Karpas-422 (cell line): ENCODE measurements at regions not wholly inside any gene's neighbourhood (a gene's known extent, or its start where the extent isn't known, plus 50 kb on each side); places are given as distances from the start of the nearest gene placed in this dataset.

ENCODE experiments used
- DNase-seq: peaks from one replicate; pipeline ENCODE4 v3.0.0-alpha.2; 2015
- H2AFZ ChIP-seq: fragments of 200-600 bp; sonication (generic); 2 replicates; pipeline ENCODE4 v1.6.1; 2014; ENCODE audit warnings: antibody characterized with exemption, low read length, mixed read lengths
- H3K27ac ChIP-seq: fragments of 200-600 bp; sonication (generic); 2 replicates; pipeline ENCODE4 v1.5.1; 2014; ENCODE audit warnings: mild to moderate bottlenecking, low read length, moderate library complexity
- H3K27me3 ChIP-seq: fragments of 200-600 bp; sonication (generic); 2 replicates; pipeline ENCODE4 v1.6.1; 2014; ENCODE audit warnings: low read length, mixed read lengths
- H3K36me3 ChIP-seq: fragments of 200-600 bp; sonication (generic); 2 replicates; pipeline ENCODE4 v1.6.1; 2014; ENCODE audit warnings: low read length, mixed read lengths; ENCODE audit not compliant: insufficient read depth
- H3K4me1 ChIP-seq: fragments of 200-600 bp; sonication (generic); 2 replicates; pipeline ENCODE4 v1.6.1; 2014; ENCODE audit warnings: mild to moderate bottlenecking, low read length, mixed read lengths
- H3K4me2 ChIP-seq: fragments of 200-600 bp; sonication (generic); 2 replicates; pipeline ENCODE4 v1.6.1; 2014; ENCODE audit warnings: low read length, low read depth, mild to moderate bottlenecking; ENCODE audit not compliant: poor library complexity, severe bottlenecking
- H3K4me3 ChIP-seq: fragments of 200-600 bp; sonication (generic); 2 replicates; pipeline ENCODE4 v1.5.1; 2014; ENCODE audit warnings: mild to moderate bottlenecking, antibody characterized with exemption, low read length, mixed read lengths
- H3K79me2 ChIP-seq: fragments of 200-600 bp; sonication (generic); 2 replicates; pipeline ENCODE4 v1.6.1; 2014; ENCODE audit warnings: mild to moderate bottlenecking, low read length, mixed read lengths
- H3K9ac ChIP-seq: fragments of 200-600 bp; sonication (generic); 2 replicates; pipeline ENCODE4 v1.6.0; 2014; ENCODE audit warnings: low read length
- H3K9me2 ChIP-seq: fragments of 200-600 bp; sonication (generic), shearing (Covaris generic); replicated peaks from 2 replicates; pipeline ENCODE4 v1.6.0; 2014; ENCODE audit warnings: mild to moderate bottlenecking, low read length, moderate library complexity; ENCODE audit not compliant: insufficient read depth
- H3K9me3 ChIP-seq: fragments of 300-700, 200-600 bp; sonication (generic); 2 replicates; pipeline ENCODE4 v1.6.1; 2014; ENCODE audit warnings: low read length, mixed read lengths
- H4K20me1 ChIP-seq: fragments of 200-600 bp; sonication (generic); 2 replicates; pipeline ENCODE4 v1.6.1; 2014; ENCODE audit warnings: mild to moderate bottlenecking, antibody characterized with exemption, low read length, low read depth; ENCODE audit not compliant: insufficient read depth

GRCh38 chr18:76771192-76771799, 51.1 kb upstream of the ZNF236 start:
- Histone ChIP-seq H3K79me2 (no peaks in the 10 kb centered on the region), H3K4me3 (no peak overlapping the region), H3K36me3 (no peaks in the 10 kb centered on the region), H4K20me1 (no peaks in the 10 kb centered on the region), H3K27me3 (no peaks in the 10 kb centered on the region), H3K4me1 (no peaks in the 10 kb centered on the region), H3K9me2 (no peaks in the 10 kb centered on the region), H3K9me3 (no peaks in the 10 kb centered on the region; the same call in 1 of the 2 replicates), H2AFZ (no peak overlapping the region), H3K9ac (no peak overlapping the region), H3K4me2 (no peak overlapping the region), H3K27ac (no peak overlapping the region)
- no peak for DNase-seq

GRCh38 chr18:76767954-76768353, 54.4 kb upstream of the ZNF236 start:
- Histone ChIP-seq H3K4me1 (no peaks in the 10 kb centered on the region), H3K27ac (no peak overlapping the region), H3K27me3 (no peaks in the 10 kb centered on the region)

GRCh38 chr18:76766429-76766828, 55.9 kb upstream of the ZNF236 start:
- no peaks in the 10 kb centered on the region for H3K27me3 ChIP-seq
- no peak overlapping the region for H3K4me2 ChIP-seq
- no peaks in the 10 kb centered on the region for H4K20me1 ChIP-seq
- H3K36me3 ChIP-seq: no peaks in the 10 kb centered on the region
- no peaks in the 10 kb centered on the region for H3K79me2 ChIP-seq
- no peaks in the 10 kb centered on the region for H3K4me1 ChIP-seq
- H3K9me2 ChIP-seq: no peaks in the 10 kb centered on the region
- H3K9ac ChIP-seq: no peak overlapping the region
- no peak overlapping the region for H2AFZ ChIP-seq
- no peak overlapping the region for H3K27ac ChIP-seq
- DNase-seq: no peak
- H3K4me3 ChIP-seq: no peak overlapping the region
- H3K9me3 ChIP-seq: no peaks in the 10 kb centered on the region; the same call in 1 of the 2 replicates

More at GRCh38 chr18:76767954-76768353, 54.4 kb upstream of the ZNF236 start:
- Histone ChIP-seq H3K4me2 (no peak overlapping the region), H3K9me2 (no peaks in the 10 kb centered on the region), H4K20me1 (no peaks in the 10 kb centered on the region), H3K79me2 (no peaks in the 10 kb centered on the region), H3K4me3 (no peak overlapping the region), H3K9me3 (no peaks in the 10 kb centered on the region; the same call in 1 of the 2 replicates), H2AFZ (no peak overlapping the region), H3K9ac (no peak overlapping the region), H3K36me3 (no peaks in the 10 kb centered on the region)
- no peak for DNase-seq

GRCh38 chr18:76765649-76766048, 56.7 kb upstream of the ZNF236 start:
- H3K9me3 ChIP-seq: no peaks in the 10 kb centered on the region; the same call in 1 of the 2 replicates
- no peaks in the 10 kb centered on the region for H3K36me3 ChIP-seq
- no peak overlapping the region for H2AFZ ChIP-seq
- H3K4me1 ChIP-seq: no peaks in the 10 kb centered on the region
- no peak overlapping the region for H3K27ac ChIP-seq
- no peaks in the 10 kb centered on the region for H3K27me3 ChIP-seq
- no peak overlapping the region for H3K4me3 ChIP-seq
- DNase-seq: no peak
- H3K4me2 ChIP-seq: no peak overlapping the region
- H3K79me2 ChIP-seq: no peaks in the 10 kb centered on the region
- no peaks in the 10 kb centered on the region for H4K20me1 ChIP-seq
- H3K9ac ChIP-seq: no peak overlapping the region
- H3K9me2 ChIP-seq: no peaks in the 10 kb centered on the region

- Histone ChIP-seq H3K4me3 (no peak overlapping the region), H3K27ac (no peak overlapping the region), H3K79me2 (no peaks in the 10 kb centered on the region), H3K36me3 (no peaks in the 10 kb centered on the region), H3K27me3 (no peaks in the 10 kb centered on the region), H3K9me2 (no peaks in the 10 kb centered on the region), H2AFZ (no peak overlapping the region), H3K9ac (no peak overlapping the region), H3K4me1 (no peaks in the 10 kb centered on the region), H3K4me2 (no peak overlapping the region), H3K9me3 (no peaks in the 10 kb centered on the region; the same call in 1 of the 2 replicates), H4K20me1 (no peaks in the 10 kb centered on the region)
- no peak for DNase-seq
Measured at GRCh38 chr18:76764291-76764901, 58.0 kb upstream of the ZNF236 start.

DNA sequence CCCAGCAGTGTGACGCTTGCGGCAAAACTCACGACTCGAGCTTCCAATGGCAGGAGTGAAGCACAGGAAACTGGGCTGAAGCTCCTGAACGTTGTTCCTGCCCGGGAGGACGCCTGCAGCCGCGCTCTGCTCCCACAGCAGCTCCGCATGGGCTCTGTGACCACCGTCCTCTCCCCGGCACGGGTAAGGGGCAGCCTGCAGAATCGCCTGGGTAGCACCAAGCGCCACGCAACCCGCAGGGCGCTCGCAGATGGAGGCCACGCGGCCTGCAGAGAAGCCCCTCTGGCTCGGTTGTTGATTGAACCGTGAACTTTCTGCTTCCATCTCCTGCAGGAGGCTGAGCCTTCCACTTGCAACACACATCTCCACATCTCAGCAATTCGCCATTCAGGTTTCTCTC, 63.3 kb upstream of the ZNF236 start:
- Histone ChIP-seq H3K9me2 (no peaks in the 10 kb centered on the region), H3K27ac (no peak overlapping the region), H3K79me2 (no peaks in the 10 kb centered on the region), H3K9ac (no peak overlapping the region), H3K27me3 (no peaks in the 10 kb centered on the region), H3K4me1 (no peaks in the 10 kb centered on the region), H3K4me3 (no peak overlapping the region), H4K20me1 (no peaks in the 10 kb centered on the region), H3K9me3 (no peaks in the 10 kb centered on the region), H2AFZ (no peak overlapping the region), H3K36me3 (no peaks in the 10 kb centered on the region), H3K4me2 (no peak overlapping the region)
- no peak for DNase-seq

DNA sequence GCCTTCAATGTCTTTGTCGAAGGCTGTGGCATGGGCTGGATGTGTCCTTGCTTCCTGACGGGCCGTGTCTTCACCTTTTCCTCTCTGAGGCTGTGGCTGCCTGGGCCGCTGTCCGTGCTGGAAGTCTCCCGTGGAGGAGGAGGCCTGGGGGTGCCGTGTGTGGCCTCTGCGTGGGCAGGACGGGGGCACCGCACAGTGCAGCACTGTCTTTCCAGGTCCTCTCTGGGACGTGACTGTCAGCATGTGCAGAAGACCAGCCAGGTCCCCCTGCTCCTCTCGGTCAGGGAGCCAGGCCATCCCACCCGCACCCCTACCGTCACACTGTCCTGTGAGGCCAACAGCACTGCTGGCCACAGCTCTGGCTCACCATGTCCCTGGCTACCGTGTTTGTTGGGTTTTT, 64.4 kb upstream of the ZNF236 start:
- Histone ChIP-seq H3K4me3 (no peak overlapping the region), H2AFZ (no peak overlapping the region), H3K27ac (no peak overlapping the region), H3K9ac (no peak overlapping the region), H3K9me2 (no peaks in the 10 kb centered on the region), H4K20me1 (no peaks in the 10 kb centered on the region), H3K9me3 (no peaks in the 10 kb centered on the region), H3K27me3 (no peaks in the 10 kb centered on the region), H3K4me1 (no peaks in the 10 kb centered on the region), H3K4me2 (no peak overlapping the region), H3K36me3 (no peaks in the 10 kb centered on the region), H3K79me2 (no peaks in the 10 kb centered on the region)
- DNase-seq: no peak

DNA sequence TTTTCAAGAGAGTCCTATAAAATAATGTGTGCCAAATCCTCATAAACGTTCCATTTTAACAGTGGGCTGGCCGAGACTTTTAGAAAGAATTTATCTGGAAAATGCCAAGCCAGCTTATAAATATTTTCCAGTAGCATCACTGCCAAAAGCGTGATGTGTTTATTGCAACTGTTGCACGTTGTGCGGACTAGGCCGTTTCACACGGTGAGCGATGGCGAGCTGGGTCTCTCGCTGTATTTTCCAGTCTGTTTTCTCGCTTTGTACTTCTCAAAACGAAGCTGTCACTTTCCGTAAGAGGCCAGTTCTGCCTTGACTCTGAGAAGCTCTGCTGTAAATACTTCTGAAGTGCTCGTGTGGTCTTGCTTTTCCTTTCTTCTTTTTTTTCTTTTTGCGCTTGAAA, 65.0 kb upstream of the ZNF236 start:
- no peaks in the 10 kb centered on the region for H3K9me3 ChIP-seq
- no peaks in the 10 kb centered on the region for H3K79me2 ChIP-seq
- H3K27ac ChIP-seq: no peak overlapping the region
- no peaks in the 10 kb centered on the region for H4K20me1 ChIP-seq
- H3K36me3 ChIP-seq: no peaks in the 10 kb centered on the region
- H2AFZ ChIP-seq: no peak overlapping the region
- H3K4me2 ChIP-seq: no peak overlapping the region
- no peaks in the 10 kb centered on the region for H3K27me3 ChIP-seq
- no peaks in the 10 kb centered on the region for H3K4me1 ChIP-seq
- no peak for DNase-seq
- H3K4me3 ChIP-seq: no peak overlapping the region
- no peaks in the 10 kb centered on the region for H3K9me2 ChIP-seq
- no peak overlapping the region for H3K9ac ChIP-seq
